ENCODE measurements at regions not wholly inside any gene's neighbourhood (a gene's known extent, or its start where the extent isn't known, plus 50 kb on each side); places are given as distances from the start of the nearest gene placed in this dataset.
"Not testable (repeated sequence)": the region's sequence is repeated elsewhere in the genome, so short reads cannot be mapped to it uniquely, and the experiment has no call there.

- peaks cover 11% of the 10 kb centered on the region for H3K4me1 Mint-ChIP-seq (ENCODE audit: low read depth)
- H3K36me3 Mint-ChIP-seq (ENCODE audit: low read depth) = no peaks in the 10 kb centered on the region
- H3K27ac Mint-ChIP-seq = no peak overlapping the region
- H3K4me3 Mint-ChIP-seq = no peak overlapping the region
- no peaks in the 10 kb centered on the region for H3K27me3 Mint-ChIP-seq
- H3K9me3 Mint-ChIP-seq = no peaks in the 10 kb centered on the region
Measured at GRCh38 chr1:245023222-245023621, 131.6 kb upstream of the KIF26B start.

GRCh38 chr1:245019910-245020486, 134.8 kb upstream of the KIF26B start:
- H3K36me3 Mint-ChIP-seq (ENCODE audit: low read depth) = no peaks in the 10 kb centered on the region
- H3K27me3 Mint-ChIP-seq = no peaks in the 10 kb centered on the region
- H3K27ac Mint-ChIP-seq = no peak overlapping the region
- peaks cover 13% of the 10 kb centered on the region for H3K4me1 Mint-ChIP-seq (ENCODE audit: low read depth)
- H3K4me3 Mint-ChIP-seq = no peak overlapping the region
- no peaks in the 10 kb centered on the region for H3K9me3 Mint-ChIP-seq

- Mint-ChIP-seq H3K4me3 (no peak overlapping the region), H3K27ac (no peak overlapping the region), H3K9me3 (no peaks in the 10 kb centered on the region), H3K4me1 (ENCODE audit: low read depth) (peaks cover 13% of the 10 kb centered on the region), H3K36me3 (ENCODE audit: low read depth) (no peaks in the 10 kb centered on the region), H3K27me3 (no peaks in the 10 kb centered on the region)
Measured at GRCh38 chr1:245016700-245017099, 138.1 kb upstream of the KIF26B start.

GRCh38 chr1:245015031-245015430, 139.8 kb upstream of the KIF26B start:
- H3K4me3 Mint-ChIP-seq = no peak overlapping the region
- no peak overlapping the region for H3K27ac Mint-ChIP-seq
- H3K4me1 Mint-ChIP-seq (ENCODE audit: low read depth) = peaks cover 13% of the 10 kb centered on the region
- no peaks in the 10 kb centered on the region for H3K36me3 Mint-ChIP-seq (ENCODE audit: low read depth)
- H3K9me3 Mint-ChIP-seq = no peaks in the 10 kb centered on the region
- H3K27me3 Mint-ChIP-seq = no peaks in the 10 kb centered on the region

- no peaks in the 10 kb centered on the region for H3K36me3 Mint-ChIP-seq (ENCODE audit: low read depth)
- H3K9me3 Mint-ChIP-seq = no peaks in the 10 kb centered on the region
- H3K27ac Mint-ChIP-seq = no peak overlapping the region
- H3K4me3 Mint-ChIP-seq = no peak overlapping the region
- H3K27me3 Mint-ChIP-seq = no peaks in the 10 kb centered on the region
- peaks cover 13% of the 10 kb centered on the region for H3K4me1 Mint-ChIP-seq (ENCODE audit: low read depth)
Measured at GRCh38 chr1:245014247-245015029, 140.3 kb upstream of the KIF26B start.

- no peaks in the 10 kb centered on the region for H3K9me3 Mint-ChIP-seq
- H3K4me3 Mint-ChIP-seq = no peak overlapping the region
- H3K27ac Mint-ChIP-seq = no peak overlapping the region
- H3K36me3 Mint-ChIP-seq (ENCODE audit: low read depth) = no peaks in the 10 kb centered on the region
- H3K27me3 Mint-ChIP-seq = no peaks in the 10 kb centered on the region
- no peaks in the 10 kb centered on the region for H3K4me1 Mint-ChIP-seq (ENCODE audit: low read depth)
Measured at GRCh38 chr1:245010018-245010614, 144.7 kb upstream of the KIF26B start.

GRCh38 chr1:245008761-245009160, 144.4 kb upstream of the HNRNPU start:
- no peaks in the 10 kb centered on the region for H3K36me3 Mint-ChIP-seq (ENCODE audit: low read depth)
- H3K27me3 Mint-ChIP-seq = no peaks in the 10 kb centered on the region
- H3K27ac Mint-ChIP-seq = no peak overlapping the region
- no peak overlapping the region for H3K4me3 Mint-ChIP-seq
- H3K9me3 Mint-ChIP-seq = no peaks in the 10 kb centered on the region
- H3K4me1 Mint-ChIP-seq (ENCODE audit: low read depth) = no peaks in the 10 kb centered on the region

- Mint-ChIP-seq H3K4me3 (no peak overlapping the region), H3K4me1 (ENCODE audit: low read depth) (no peaks in the 10 kb centered on the region), H3K36me3 (ENCODE audit: low read depth) (no peaks in the 10 kb centered on the region), H3K9me3 (no peaks in the 10 kb centered on the region), H3K27ac (no peak overlapping the region), H3K27me3 (no peaks in the 10 kb centered on the region)
Measured at GRCh38 chr1:245007852-245008251, 143.5 kb upstream of the HNRNPU start.

- H3K4me3 Mint-ChIP-seq = no peak overlapping the region
- no peaks in the 10 kb centered on the region for H3K36me3 Mint-ChIP-seq (ENCODE audit: low read depth)
- no peaks in the 10 kb centered on the region for H3K9me3 Mint-ChIP-seq
Measured at GRCh38 chr1:245003246-245003645, 138.9 kb upstream of the HNRNPU start.

GRCh38 chr1:245001252-245001651, 136.9 kb upstream of the HNRNPU start:
- H3K4me1 Mint-ChIP-seq (ENCODE audit: low read depth) = peaks cover 13% of the 10 kb centered on the region
- H3K27me3 Mint-ChIP-seq = no peaks in the 10 kb centered on the region
- peaks cover 3% of the 10 kb centered on the region for H3K36me3 Mint-ChIP-seq (ENCODE audit: low read depth)
- H3K4me3 Mint-ChIP-seq = no peak overlapping the region
- no peak overlapping the region for H3K27ac Mint-ChIP-seq
- no peaks in the 10 kb centered on the region for H3K9me3 Mint-ChIP-seq

More at GRCh38 chr1:245003246-245003645, 138.9 kb upstream of the HNRNPU start:
- Mint-ChIP-seq H3K27me3 (no peaks in the 10 kb centered on the region), H3K27ac (no peak overlapping the region), H3K4me1 (ENCODE audit: low read depth) (peaks cover 13% of the 10 kb centered on the region)

GRCh38 chr1:245000872-245001188, 136.5 kb upstream of the HNRNPU start:
- no peak overlapping the region for H3K4me3 Mint-ChIP-seq
- H3K27me3 Mint-ChIP-seq = no peaks in the 10 kb centered on the region
- no peaks in the 10 kb centered on the region for H3K9me3 Mint-ChIP-seq
- H3K36me3 Mint-ChIP-seq (ENCODE audit: low read depth) = peaks cover 3% of the 10 kb centered on the region
- H3K4me1 Mint-ChIP-seq (ENCODE audit: low read depth) = peaks cover 13% of the 10 kb centered on the region
- H3K27ac Mint-ChIP-seq = peak overlapping the region; percentile 51

- H3K27ac Mint-ChIP-seq; H3K27me3 Mint-ChIP-seq; H3K4me3 Mint-ChIP-seq; H3K9me3 Mint-ChIP-seq; H3K36me3 Mint-ChIP-seq (ENCODE audit: low read depth): not testable (repeated sequence)
- peaks cover 13% of the 10 kb centered on the region for H3K4me1 Mint-ChIP-seq (ENCODE audit: low read depth)
Measured at GRCh38 chr1:244999644-245000043, 135.3 kb upstream of the HNRNPU start.

- peaks cover 3% of the 10 kb centered on the region for H3K36me3 Mint-ChIP-seq (ENCODE audit: low read depth)
- no peak overlapping the region for H3K27ac Mint-ChIP-seq
- H3K27me3 Mint-ChIP-seq = no peaks in the 10 kb centered on the region
- H3K9me3 Mint-ChIP-seq = peaks cover 3% of the 10 kb centered on the region
- peaks cover 13% of the 10 kb centered on the region for H3K4me1 Mint-ChIP-seq (ENCODE audit: low read depth)
- no peak overlapping the region for H3K4me3 Mint-ChIP-seq
Measured at GRCh38 chr1:244998717-244999346, 134.5 kb upstream of the HNRNPU start.

- Mint-ChIP-seq H3K27ac (no peak overlapping the region), H3K4me1 (ENCODE audit: low read depth) (peaks cover 8% of the 10 kb centered on the region), H3K27me3 (no peaks in the 10 kb centered on the region), H3K36me3 (ENCODE audit: low read depth) (peaks cover 3% of the 10 kb centered on the region), H3K9me3 (peaks cover 3% of the 10 kb centered on the region), H3K4me3 (no peak overlapping the region)
Measured at GRCh38 chr1:244995602-244996400, 131.5 kb upstream of the HNRNPU start.

- no peak overlapping the region for H3K4me3 Mint-ChIP-seq
- H3K36me3 Mint-ChIP-seq (ENCODE audit: low read depth) = peaks cover 2% of the 10 kb centered on the region
- peaks cover 3% of the 10 kb centered on the region for H3K9me3 Mint-ChIP-seq
- H3K4me1 Mint-ChIP-seq (ENCODE audit: low read depth) = peaks cover 3% of the 10 kb centered on the region
- no peak overlapping the region for H3K27ac Mint-ChIP-seq
- no peaks in the 10 kb centered on the region for H3K27me3 Mint-ChIP-seq
Measured at GRCh38 chr1:244992833-244993232, 128.5 kb upstream of the HNRNPU start.

Data from stimulated activated naive CD8-positive, alpha-beta T cell treated with anti-CD3 and anti-CD28 coated beads, Interleukin-15, Interleukin-2, amounts not matched to agents 100 ng/mL and 50 ng/mL, for 24 hours (primary cell).